Ovary (tissue), 3 donors: ENCODE measurements at regions not wholly inside any gene's neighbourhood (a gene's known extent, or its start where the extent isn't known, plus 50 kb on each side); places are given as distances from the start of the nearest gene placed in this dataset.

ENCODE experiments used
- CTCF ChIP-seq, 3 donors: fragments of 450-650 bp in 2 of 3; fragments of 200-600 bp in 1 of 3; IDR thresholded peaks; one replicate each; pipeline versions ENCODE4 v1.5.1 to v1.8.0; 2016 to 2022; ENCODE audit warnings: antibody characterized with exemption in 3 of 3, mild to moderate bottlenecking in 1 of 3
- POLR2A ChIP-seq: fragments of 450-650 bp; IDR thresholded peaks from one replicate; pipeline ENCODE4 v1.6.1; 2017; ENCODE audit warnings: antibody characterized with exemption, mild to moderate bottlenecking, moderate library complexity
- donor health status: DM: no; HTN: no; CAD: no.

- no peak for TF ChIP-seq CTCF (IDR thresholded peaks at IDR 0.05)
- no peak for TF ChIP-seq POLR2A
Observed at GRCh38 chr6:91018586-91018985, 431.7 kb upstream of the MAP3K7 start.
